RPMI7951 (cell line): ENCODE measurements at regions not wholly inside any gene's neighbourhood (a gene's known extent, or its start where the extent isn't known, plus 50 kb on each side); places are given as distances from the start of the nearest gene placed in this dataset.

Source experiments
- DNase-seq: peaks from one replicate; pipeline ENCODE4 v3.0.0-alpha.2; 2012; ENCODE audit warnings: low read depth

DNA sequence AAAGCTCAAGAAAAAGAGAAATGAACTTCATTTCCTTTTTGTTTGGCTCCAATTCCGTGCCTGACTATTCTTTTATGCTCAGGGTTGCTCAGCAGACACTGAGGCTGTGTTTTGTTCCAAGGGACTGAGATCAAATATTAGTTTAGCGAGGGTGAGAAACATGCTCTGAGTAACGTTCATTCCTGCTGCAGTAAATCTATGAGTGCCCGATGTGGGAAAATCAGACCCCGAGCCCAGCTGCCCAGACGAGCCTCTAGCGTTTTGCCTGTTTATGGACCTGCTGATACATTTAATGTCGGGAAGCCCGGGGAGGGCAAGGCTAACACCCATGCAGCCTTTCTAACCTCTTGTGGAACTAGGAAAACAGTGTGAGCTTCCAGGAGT is 119.2 kb downstream of the VAPA start:
- DNase-seq, result no peak

DNA sequence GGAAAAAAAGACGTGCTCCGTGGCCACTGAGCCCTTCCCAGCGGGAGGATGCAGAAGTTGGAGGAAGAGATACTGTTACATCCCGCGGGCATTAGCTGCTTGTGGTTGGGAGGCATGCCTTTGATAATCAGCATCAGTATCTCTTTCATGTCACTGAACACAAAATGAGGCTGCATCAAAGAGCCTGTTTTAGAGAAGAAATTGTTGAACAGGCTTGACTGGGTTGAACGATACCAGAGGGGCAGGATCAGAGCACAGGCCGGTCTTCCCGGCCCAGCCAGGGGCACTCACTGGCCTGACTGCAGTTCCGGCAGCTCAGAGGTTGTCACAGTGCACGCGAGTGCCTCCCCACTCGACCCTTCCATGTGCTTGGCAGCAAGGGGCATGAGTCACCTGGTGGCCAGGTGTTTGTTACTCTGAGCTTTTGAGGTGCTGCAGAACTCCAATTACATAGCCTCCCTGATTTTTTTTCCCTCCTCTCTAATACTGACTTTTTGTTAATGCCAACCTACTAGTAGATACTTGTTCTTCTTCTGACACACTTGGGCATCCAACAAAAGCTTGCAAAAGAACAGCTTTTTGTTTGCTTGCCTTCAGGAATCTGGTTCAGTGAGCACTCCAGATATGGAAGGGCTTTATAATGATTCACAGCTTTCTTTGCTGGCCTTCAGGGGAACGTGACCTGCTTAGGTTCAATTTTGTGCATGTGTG is 121.6 kb downstream of the VAPA start:
- peak; percentile 92 for DNase-seq

DNA sequence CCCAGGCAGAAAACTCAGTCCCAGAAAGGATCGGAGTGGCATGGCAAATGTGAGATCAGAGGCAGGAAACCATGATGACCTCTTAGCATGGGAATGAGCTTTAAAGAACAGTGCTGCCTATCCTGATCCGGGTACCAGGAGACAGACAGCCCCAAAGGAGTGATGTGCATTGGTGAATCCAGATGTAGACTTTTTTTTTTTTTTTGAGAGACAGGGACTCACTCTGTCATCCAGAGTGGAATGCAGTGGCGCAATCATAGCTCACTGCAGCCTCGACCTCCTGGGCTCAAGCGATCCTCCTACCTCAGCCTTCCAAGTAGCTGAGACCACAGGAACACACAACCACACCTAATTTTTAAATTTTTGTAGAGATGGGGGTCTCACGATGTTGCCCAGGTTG is 122.7 kb downstream of the VAPA start:
- peak; percentile 63 for DNase-seq

DNA sequence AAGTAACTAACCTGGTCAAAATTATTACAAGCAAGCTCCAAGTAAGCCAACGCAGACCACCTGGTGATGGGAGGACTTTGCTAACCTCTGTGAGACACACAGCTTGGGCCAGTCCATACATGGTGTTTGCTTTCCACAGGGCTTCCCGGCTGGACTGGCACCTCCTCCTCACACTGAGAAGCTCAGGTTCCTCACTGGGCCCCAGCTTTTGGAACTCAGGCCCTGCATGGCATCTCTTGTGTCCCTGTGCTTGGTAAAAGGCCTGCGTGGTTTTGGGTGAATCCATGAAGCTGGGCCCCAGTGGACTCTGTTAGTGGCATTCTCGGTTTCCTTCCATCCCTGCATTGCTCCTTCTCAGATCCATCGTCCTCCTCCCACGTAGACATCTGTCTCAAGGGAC is 123.4 kb downstream of the VAPA start:
- DNase-seq, result no peak

DNA sequence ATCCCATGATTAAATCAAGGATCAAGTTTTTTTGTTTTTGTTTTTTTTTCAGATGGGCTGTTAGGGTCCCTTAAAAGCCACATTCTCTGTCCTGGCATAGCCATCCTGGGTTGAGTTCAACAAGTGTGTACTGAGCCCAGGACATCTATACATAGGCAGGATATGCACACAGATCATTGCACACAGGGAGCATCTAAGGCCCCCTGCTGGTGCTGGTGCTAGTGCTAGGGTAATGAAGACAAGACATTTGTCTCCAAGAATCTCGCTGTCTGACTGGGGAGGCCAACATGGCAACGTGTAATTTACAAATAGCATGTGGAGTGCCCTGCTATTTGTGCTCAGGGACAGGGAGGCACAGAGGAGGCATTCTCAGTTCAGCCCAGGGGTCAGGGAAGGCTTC is 124.5 kb downstream of the VAPA start:
- no peak for DNase-seq

DNA sequence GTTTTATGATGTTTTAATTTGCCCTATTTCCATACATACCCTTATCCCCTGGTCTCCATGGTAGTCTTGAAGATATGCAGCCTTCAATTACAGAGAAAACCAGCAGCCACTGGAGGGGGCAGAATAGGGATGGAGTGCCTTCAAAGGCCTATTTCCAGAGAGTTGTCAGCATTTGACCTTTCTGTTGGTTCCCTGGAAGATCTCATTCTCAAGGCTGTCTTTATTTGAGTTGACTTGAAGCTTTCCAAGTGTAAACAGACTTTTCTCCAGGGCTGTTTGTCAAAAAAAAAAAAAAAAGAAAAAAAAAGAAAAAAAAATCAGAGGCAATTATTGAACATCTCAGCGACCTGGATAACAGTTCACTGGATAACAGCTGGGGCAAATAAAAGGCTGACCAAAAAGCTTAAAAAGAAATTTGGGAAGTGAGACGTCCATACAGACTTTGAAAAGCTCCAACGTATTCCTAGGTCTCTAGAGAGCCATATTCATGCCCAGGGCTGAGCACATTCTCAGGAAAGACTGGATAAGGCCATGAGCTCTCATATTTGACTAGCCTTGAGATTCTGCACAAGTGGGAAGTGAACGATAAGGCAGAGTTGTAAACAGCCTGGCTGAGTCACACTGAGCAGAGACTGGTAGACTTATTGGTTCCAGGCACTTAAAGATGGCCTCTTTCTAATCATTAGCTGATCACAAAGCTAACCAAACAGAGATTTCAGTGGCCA is 126.6 kb downstream of the VAPA start:
- peak; percentile 45 for DNase-seq

DNA sequence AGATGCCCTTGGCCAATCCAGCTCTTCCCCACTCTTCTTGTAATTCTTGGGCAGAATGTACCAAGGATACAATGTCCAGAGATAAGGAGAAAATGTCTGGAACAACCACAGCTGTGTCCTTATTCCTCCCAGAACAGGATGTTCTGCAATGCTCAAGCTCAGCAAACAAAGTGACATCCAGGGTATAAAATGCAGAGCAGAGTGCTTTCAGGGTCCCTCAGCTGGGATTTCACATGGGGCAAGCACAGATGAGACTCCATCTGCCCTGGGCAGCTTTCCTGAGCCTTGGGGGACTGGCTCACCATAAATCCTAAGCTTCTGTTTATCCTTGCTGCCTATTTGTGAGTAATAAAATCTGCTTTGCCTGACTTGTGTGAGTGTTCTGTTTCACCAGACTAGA is 127.4 kb downstream of the VAPA start:
- DNase-seq, result peak; percentile 50

DNA sequence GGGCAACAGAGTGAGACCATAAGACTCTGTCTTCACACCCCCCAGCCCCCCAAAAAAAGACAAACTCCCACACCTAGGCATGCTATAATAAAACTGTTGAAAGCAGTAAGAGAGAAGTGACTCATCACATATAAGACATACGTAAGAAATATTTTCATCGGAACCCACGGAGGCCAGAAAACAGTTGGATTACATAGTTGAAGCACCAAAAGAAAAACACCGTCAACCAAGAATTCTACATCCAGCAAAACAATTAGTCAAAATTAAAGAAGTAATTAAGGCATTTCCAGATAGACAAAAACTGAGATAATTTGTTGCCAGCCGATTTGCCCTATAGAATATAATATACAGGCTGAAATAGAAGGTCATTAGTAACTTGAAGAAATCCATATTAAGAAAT is 128.7 kb downstream of the VAPA start:
- DNase-seq, result no peak

DNA sequence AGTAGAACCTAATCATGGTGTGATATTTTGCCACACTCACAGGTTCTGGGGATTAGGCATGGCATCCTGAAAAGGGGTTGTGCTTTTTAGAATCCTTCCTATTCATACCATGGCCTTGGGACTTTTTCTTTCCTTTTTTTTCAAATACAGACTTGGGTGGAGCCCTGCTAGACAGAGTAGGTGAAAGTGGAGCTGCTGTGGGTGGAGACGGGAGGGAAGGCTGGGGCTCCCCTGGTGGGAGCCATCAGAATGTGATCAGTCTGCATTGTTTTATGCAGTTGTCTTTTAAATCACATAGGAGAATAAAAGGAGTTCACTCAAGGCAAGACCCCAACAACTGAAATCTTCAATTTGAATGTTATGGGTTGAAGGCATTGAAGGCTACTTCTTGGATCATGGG is 130.2 kb downstream of the VAPA start:
- DNase-seq, result no peak

DNA sequence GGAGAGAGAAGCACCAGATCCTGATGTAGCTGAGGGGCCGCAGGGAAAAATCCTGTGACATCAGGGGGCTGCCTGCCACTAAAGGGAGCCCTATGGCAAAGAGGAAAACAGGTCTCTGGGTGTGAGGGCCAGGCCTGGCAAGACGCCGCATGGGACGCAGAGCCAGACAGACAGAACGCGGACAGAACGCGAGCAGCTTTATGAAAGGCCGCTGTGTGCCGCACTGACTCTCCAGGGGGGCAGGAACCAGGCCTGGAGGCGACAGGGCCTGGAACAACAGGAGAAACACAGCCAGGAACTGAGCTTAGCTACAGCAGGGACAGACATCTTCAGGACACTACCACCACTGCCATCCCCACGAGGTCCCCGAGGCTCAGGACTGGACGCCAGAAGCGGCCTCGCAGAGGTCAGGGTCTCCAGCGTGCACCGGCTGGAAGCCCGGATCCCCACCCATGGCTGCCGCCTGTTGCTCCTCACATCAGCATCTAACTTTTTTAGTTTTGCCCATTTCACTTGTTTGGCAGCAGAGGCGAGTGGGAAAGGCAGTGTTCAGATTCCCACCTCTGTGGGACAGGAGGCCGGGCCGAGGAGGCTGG is 131.6 kb downstream of the VAPA start:
- DNase-seq, result no peak

DNA sequence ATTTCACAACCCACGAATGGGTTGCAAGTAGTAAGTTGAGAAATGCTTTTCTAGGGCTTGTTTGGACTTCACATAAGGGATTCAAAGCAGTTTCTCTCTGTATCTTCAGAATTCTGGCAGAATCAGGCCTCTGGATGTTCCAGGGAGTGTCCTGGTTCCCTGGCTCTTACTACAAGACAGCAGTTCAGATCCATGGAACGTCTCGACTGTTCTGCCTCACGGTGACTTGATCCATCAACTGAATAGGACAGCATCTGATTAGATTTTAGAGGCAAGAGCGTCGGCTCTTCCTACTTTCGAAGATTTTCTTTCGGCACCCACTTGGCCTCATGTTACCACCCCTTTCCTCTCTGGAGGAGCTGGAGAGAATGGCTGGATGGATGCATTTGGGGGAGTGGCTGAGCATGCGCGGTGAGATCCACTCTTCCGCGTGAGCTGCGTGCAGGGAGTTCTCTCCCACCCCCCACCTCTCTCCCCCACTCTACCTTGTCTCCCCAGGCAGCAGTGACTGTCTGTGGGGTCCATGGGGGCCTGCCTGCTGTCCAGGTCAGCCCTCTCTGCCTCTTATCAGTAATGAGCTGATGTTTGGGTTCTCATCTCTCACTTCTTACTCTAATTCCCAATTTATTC is 132.5 kb downstream of the VAPA start:
- no peak for DNase-seq

DNA sequence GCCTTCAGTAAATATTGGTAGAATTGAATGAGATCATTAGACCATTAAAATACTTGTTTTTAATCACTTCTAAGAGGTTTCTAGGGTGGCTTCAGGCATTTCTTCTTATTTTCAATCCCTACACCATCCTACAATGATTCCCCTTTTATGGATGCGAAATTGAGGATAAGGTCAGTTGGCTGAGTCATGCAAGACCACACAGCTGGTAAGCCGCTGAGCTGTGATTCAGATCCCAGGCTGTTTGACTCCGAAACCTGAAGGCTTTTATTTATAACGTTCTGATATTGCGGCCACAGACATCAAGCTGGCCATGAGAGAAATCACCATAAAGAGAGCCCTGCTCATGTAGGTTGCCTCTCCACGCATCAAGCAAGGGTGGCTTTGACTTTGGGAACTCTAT is 133.4 kb downstream of the VAPA start:
- peak; percentile 90 for DNase-seq

DNA sequence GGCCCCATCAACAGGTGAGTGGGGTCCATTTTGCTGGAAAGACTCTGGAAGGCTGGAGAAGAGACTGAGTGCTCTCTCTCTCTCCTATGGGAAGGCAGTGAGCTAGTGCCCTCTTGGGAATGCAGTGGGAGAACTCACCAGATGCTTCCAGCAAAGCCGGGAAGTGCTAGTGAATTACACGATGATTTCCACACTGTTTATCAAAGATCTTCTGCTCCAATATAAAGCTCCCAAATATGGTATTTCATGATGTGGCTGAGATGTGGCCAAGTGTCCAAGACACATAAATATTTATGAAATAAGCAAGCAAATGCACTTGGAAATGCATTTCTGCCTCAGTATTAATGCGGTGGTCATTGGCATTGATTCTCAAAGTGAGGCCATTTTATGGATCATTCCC is 135.9 kb downstream of the VAPA start:
- DNase-seq, result no peak

DNA sequence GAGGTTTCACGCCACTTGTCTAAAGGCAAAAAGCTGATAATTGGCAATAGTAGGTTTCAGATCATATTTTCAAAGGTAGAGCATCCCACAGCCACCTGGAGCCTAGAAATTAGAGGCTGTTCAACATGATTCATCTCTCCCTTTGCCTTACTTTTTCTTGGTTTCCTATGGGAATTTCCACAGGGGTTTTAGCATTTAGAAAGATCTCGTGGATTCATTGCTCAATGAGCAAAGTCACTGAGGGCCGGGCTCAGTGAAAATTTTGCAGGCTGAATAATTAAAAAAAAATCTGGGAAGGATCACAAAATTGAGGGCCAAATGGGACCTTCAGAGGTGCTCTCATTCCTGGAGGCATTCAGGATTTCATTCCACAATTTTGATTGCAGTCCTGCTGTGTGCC is 137.1 kb downstream of the VAPA start:
- no peak for DNase-seq

DNA sequence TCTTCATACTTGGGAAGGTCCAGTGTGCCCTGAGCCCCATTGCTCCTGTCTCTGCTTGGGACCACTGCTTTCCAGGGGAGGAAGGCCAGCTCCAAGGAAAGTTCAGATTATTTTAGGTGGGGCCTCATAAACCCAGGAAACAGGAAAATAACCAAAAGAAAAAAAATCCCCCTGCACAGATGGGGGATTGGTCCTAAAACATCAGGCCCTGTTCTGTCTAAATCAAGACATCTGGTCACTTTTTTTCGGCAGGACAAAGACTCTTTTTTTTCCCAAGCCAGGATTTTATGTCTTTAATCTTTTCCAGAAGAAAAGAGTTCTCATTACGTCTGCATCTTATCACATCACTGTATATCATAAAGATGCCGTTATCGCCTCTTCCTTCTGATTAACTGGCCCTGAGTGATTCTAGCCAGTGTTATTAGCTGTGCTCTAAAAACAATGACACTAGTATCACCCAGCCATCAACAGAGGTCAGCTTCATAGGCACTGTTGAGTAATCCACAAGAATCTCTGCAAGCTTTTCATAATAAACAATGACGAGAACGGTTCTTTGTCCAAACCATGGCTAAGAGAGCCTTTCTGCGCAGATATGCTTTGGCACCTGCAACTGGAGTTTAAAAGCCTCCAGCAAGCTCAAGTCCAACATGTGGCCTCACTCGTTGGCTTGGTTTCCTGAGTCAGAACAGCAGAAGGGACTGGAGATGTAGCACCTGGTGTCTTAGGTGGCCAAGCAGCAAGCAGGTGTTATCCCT is 138.2 kb downstream of the VAPA start:
- peak; percentile 59 for DNase-seq

DNA sequence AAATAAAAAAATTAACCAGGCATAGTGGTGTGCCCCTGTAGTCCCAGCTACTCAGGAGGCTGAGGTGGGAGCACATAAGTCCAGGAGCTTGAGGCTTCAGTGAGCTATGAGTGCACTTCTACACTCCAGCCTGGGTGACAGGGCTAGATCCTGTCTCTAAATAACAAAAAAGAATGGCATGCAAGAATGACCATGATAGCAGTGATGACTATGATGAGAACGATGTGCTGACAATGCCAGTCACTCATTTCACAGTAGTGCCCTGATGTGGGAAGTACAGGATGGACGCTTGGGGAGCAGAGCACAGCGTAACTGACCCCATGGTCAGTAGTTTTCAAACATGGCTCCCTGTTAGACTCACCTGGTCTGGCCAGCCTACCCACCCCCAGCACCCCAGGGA is 139.1 kb downstream of the VAPA start:
- no peak for DNase-seq

DNA sequence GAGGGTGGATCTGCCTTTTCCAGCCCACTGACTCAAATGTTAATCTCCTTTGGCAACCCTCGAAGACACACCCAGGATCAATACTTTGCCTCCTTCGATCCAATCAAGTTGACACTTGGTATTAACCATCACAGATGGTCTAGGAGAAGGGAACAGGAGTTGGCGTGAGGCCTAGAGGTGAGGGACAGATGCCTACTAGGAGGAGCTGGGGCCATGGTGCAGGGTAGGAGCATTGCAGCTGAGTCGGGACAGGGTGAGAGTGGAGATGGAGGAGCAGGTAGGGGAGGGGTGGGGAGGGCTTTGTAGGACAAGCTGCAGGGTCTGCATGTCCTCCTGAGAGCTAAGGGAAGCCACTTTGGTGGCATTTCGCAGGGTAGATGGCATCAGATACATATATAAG is 140.0 kb downstream of the VAPA start:
- no peak for DNase-seq

DNA sequence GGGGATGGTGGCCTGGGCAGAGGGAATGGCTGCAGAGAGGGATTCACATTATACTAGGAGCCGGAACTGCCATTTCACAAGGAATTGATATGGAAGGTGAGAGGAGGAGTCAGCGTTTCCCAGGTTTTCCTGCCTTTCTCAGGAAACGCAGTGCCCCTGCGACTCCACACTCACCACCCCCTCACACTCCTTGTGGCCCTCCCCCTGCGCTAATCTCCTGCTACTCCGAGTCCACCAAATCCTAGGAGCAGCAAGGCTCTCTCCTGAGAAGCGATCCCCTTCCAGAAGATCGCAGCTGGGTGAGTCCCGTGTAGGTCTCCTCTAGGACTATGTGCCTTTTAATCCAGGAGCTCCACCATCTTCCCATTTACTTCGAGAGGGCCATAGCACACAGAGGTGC is 140.6 kb downstream of the VAPA start:
- DNase-seq, result no peak

DNA sequence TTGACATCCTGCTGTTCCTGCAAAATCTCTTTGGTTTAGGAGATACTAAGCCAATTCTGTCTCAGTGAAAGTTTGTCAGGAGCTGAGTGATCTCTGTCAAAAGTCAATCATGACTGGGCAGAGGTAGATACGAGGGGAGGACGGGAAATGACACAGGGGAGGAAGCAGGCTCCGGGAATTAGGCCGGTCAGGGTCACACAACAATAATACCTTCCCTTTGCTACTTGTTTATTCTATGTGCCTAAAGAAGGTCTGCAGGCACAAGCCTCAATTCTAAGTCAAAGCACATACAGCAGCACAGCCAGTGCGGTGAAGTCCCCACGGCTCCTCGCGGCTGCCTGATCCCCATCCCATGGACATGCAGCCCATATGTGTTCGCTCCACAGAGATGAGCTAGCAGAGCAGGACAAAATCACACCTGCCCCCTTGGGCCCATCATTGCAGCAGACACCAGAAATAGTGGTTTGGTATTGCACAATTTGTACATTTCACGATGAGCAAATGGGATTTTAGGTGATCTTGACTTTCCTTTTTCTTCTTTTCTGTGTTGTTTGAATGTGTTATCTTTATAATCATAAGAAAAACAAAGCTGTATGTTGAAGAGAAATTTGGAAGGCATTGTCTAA is 141.4 kb downstream of the VAPA start:
- DNase-seq, result no peak

DNA sequence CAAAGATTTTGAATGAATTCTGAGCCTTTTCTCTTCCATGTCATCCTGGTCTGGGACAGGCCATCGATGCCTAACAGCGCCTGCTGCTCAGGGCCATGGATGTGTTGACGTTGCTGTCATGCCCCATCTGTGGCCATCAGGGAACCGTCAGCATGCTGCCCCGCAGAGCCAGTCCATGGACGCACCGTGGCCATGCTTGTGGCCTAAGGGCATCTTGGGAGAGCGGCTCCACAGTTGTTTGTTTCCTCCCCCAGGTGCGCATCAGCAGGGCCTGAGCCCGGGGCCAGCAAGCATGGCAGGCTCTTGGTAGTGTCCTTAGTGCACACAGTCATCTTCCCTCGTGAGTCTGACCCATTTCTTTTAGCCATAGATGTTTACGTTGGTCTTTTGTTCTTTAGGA is 142.7 kb downstream of the VAPA start:
- no peak for DNase-seq

DNA sequence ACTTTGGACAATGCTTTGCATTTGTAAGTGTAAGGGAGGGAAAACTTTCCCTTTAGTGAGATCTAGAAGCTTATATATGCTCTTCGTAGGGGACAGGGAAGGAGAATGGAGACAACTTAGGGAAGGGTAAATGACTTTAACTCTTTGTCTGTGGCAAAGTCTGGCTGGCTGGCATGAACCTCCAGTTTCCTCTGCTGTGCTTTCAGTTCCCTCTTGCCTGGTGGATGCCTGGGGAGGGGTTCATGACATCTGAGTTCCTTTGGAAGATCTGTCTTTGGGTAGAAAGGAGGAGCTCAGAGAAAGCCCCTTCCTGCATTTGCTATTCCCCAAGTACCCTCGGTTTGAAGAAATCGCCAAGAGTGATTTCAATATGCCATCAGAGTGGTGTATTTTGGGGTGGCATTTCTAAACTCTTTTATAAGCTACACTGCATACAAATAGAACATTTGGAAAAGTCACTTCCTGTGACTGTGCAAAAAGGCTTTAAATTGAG is 143.6 kb downstream of the VAPA start:
- DNase-seq, result no peak
